ENCODE measurements at regions not wholly inside any gene's neighbourhood (a gene's known extent, or its start where the extent isn't known, plus 50 kb on each side); places are given as distances from the start of the nearest gene placed in this dataset.

DNA sequence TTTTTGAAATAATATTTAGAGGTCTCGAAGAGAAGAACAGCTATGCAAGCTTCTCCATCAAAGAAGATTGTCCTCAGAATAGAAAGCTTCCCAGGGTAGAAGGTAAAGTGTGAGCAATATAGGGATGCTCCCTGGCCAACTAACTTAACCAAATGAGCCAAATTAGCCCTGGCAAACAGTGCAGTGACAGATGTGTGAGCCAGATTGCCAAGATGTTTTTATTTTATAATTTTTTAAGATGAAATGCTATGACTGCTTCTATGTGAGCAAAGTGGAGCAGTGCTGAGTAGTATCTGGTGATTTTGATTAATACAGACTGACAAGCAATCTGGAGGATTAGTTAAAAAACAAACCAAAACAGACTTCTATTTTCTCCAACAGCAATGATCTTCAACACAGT lies 202.1 kb downstream of the NOVA1 start:
- DNase-seq (ENCODE audit: extremely low spot score, unreplicated experiment): no peak
- no peak overlapping the region for H3K4me3 Mint-ChIP-seq
- no peaks in the 10 kb centered on the region for H3K9me3 Mint-ChIP-seq
- TF ChIP-seq, protein P1, sequence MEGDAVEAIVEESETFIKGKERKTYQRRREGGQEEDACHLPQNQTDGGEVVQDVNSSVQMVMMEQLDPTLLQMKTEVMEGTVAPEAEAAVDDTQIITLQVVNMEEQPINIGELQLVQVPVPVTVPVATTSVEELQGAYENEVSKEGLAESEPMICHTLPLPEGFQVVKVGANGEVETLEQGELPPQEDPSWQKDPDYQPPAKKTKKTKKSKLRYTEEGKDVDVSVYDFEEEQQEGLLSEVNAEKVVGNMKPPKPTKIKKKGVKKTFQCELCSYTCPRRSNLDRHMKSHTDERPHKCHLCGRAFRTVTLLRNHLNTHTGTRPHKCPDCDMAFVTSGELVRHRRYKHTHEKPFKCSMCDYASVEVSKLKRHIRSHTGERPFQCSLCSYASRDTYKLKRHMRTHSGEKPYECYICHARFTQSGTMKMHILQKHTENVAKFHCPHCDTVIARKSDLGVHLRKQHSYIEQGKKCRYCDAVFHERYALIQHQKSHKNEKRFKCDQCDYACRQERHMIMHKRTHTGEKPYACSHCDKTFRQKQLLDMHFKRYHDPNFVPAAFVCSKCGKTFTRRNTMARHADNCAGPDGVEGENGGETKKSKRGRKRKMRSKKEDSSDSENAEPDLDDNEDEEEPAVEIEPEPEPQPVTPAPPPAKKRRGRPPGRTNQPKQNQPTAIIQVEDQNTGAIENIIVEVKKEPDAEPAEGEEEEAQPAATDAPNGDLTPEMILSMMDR (conservative IDR thresholded peaks at IDR 0.05): no peak
- peaks cover 16% of the 10 kb centered on the region for H3K27me3 Mint-ChIP-seq
- no peak overlapping the region for H3K27ac Mint-ChIP-seq
- peaks cover 21% of the 10 kb centered on the region for H3K4me1 Mint-ChIP-seq (ENCODE audit: unreplicated experiment)
- H3K36me3 Mint-ChIP-seq: no peaks in the 10 kb centered on the region

DNA sequence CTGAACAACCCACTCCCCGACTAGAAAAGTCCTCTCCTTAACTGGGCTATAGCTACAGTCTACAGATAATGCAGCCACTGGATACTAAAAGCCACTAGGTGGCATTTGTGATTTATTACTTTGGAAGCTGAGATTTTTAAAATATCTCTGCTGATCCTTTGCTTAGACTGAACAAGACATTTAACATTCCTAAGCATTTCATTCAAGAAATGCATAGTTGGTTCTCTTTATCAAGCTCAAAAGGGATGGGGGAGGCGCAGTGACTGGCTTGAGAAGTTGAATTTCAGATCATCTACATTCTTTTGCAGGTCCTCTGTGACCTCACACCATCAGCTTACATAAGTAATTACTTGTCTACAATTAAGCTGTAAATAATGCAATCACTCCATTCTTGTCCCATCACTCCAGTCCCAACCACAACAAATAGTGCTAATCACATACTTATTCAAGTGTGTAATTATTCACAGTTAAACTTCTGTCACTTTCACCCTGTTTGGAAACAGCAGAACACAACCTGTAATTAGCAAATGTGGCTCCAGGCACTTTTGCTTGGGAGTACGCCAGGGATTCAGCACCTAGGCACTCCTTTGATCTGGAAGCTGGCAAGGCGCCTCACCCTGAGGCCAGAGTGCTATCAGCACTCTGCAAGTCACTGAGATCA lies 203.6 kb downstream of the NOVA1 start:
- Mint-ChIP-seq H3K4me3 (peak overlapping the region; percentile 46), H3K9me3 (no peaks in the 10 kb centered on the region), H3K36me3 (no peaks in the 10 kb centered on the region), H3K4me1 (ENCODE audit: unreplicated experiment) (peaks cover 16% of the 10 kb centered on the region), H3K27me3 (peaks cover 19% of the 10 kb centered on the region), H3K27ac (peak overlapping the region; percentile 85)
- TF ChIP-seq, protein P1 (conservative IDR thresholded peaks at IDR 0.05): peak; percentile 60
- DNase-seq (ENCODE audit: extremely low spot score, unreplicated experiment): no peak

DNA sequence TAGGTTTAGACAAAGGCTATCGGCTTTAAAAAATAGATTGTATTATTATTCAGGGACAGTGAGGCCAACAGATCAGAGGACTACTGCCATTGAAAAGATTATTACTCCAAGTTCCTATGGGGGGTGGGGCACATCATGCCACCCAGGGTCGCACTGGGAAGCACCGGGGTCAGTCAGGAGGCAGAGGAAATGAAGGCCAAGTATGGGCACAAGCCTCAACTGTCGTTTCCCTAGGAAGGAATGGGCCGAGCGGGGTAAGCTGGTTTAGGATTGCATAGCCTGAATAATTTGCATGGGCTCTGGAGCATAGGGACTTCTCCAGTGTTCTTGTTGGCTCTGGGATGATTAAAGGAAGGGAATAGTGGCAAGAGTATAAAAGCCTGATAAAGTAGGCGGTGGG lies 205.3 kb downstream of the NOVA1 start:
- no peaks in the 10 kb centered on the region for H3K36me3 Mint-ChIP-seq
- no peaks in the 10 kb centered on the region for H3K9me3 Mint-ChIP-seq
- peaks cover 16% of the 10 kb centered on the region for H3K4me1 Mint-ChIP-seq (ENCODE audit: unreplicated experiment)
- TF ChIP-seq, protein P1 (conservative IDR thresholded peaks at IDR 0.05): no peak
- no peak for DNase-seq (ENCODE audit: extremely low spot score, unreplicated experiment)
- no peak overlapping the region for H3K4me3 Mint-ChIP-seq
- peak overlapping the region; percentile 30 for H3K27ac Mint-ChIP-seq
- peaks cover 27% of the 10 kb centered on the region for H3K27me3 Mint-ChIP-seq

DNA sequence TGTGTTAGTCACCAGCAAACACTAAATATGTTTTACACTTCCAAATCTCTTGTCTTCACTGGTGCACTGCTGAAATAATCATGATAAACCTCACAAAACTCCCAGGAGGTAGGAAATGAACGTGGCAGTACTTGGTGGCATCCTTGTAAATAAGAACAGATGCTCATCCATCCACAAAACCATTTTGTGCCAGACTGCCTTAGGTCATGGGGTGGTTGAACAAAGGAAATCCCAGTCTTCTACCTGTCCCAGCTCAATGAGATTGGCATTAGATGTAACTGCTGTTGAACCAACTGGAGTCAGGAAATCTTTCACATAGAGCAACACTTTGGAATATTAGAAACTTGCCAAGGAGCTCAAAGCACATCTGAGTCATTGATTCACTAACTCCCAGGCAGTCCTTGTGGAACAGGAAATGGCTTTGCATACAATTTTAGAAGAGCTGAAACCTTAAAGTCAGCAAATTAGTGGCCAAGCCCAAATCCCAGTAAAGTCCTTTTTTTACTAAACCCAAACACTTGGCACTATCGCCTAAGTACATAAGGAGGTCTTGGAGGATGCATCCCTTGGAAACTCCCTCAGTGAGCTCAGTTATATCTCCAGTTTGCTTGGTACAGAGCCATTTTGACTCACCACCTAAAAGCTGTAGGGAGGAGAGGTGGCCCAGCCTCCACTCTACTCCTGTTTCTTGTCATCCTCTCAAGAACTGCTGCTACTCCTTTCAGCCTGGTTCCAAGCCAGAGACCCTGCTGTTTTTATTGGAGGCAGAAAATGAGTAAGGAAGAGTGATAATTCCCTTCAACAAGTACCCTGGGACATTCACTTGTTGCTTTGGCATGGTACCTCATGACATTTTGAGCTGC lies 208.0 kb downstream of the NOVA1 start:
- TF ChIP-seq, protein P1 (conservative IDR thresholded peaks at IDR 0.05): no peak
- Mint-ChIP-seq H3K4me1 (ENCODE audit: unreplicated experiment) (peaks cover 13% of the 10 kb centered on the region), H3K36me3 (no peaks in the 10 kb centered on the region), H3K4me3 (no peak overlapping the region), H3K27ac (no peak overlapping the region), H3K27me3 (peaks cover 32% of the 10 kb centered on the region), H3K9me3 (no peaks in the 10 kb centered on the region)
- no peak for DNase-seq (ENCODE audit: extremely low spot score, unreplicated experiment)

DNA sequence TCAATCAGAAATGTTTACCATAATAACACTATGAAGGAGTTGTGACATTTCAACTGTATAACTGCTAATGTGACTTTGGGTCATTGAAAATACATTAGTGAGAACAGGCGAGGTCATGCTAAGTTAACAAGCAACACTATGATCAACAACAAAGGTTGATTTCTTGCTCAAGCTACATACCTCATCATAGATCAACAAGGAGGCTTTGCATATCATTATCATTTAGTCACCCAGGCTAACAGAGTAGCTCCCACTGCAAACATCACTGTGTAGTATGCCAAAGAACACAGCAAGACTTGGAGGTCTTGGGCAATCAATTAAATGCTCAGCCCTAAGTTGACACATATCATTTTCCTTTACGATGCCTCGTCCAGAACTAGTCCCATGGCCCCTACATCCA lies 212.5 kb downstream of the NOVA1 start:
- Mint-ChIP-seq H3K9me3 (no peaks in the 10 kb centered on the region), H3K27me3 (peaks cover 24% of the 10 kb centered on the region), H3K36me3 (no peaks in the 10 kb centered on the region), H3K4me3 (no peak overlapping the region), H3K4me1 (ENCODE audit: unreplicated experiment) (peaks cover 4% of the 10 kb centered on the region), H3K27ac (no peak overlapping the region)
- no peak for DNase-seq (ENCODE audit: extremely low spot score, unreplicated experiment)
- TF ChIP-seq, protein P1 (conservative IDR thresholded peaks at IDR 0.05): no peak

Measured in type B pancreatic cell (in vitro differentiated cells).